GM12874 (cell line): ENCODE measurements at regions not wholly inside any gene's neighbourhood (a gene's known extent, or its start where the extent isn't known, plus 50 kb on each side); places are given as distances from the start of the nearest gene placed in this dataset.

Experiments
- TF ChIP-seq, protein P1 (sequence below): IDR thresholded peaks from 2 replicates; pipeline ENCODE4 v1.5.1; 2011; ENCODE audit warnings: low read depth, mild to moderate bottlenecking, control low read depth, low read length, moderate library complexity; ENCODE audit not compliant: insufficient read depth

DNA sequence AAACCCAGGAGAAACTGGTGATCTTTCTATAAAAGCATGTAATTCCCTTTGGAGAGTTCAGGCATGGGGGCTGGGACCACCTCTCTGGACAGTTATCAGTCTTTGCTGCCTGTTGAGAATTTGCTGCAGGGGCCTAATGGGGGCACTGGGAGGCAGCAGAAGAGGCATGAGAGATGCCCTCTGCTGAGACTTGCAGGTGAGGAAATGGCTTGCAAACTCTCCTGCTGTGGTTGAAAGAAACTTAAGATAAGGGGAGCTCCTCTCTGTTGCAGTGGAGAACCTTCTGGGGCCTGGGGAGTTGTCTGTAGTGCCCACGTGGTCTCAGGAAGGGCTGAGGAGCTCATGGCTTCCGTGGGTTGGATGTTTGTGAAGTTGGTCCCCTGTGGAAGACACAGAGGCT, 301.1 kb upstream of the FOXF1 start:
- TF ChIP-seq, protein P1, sequence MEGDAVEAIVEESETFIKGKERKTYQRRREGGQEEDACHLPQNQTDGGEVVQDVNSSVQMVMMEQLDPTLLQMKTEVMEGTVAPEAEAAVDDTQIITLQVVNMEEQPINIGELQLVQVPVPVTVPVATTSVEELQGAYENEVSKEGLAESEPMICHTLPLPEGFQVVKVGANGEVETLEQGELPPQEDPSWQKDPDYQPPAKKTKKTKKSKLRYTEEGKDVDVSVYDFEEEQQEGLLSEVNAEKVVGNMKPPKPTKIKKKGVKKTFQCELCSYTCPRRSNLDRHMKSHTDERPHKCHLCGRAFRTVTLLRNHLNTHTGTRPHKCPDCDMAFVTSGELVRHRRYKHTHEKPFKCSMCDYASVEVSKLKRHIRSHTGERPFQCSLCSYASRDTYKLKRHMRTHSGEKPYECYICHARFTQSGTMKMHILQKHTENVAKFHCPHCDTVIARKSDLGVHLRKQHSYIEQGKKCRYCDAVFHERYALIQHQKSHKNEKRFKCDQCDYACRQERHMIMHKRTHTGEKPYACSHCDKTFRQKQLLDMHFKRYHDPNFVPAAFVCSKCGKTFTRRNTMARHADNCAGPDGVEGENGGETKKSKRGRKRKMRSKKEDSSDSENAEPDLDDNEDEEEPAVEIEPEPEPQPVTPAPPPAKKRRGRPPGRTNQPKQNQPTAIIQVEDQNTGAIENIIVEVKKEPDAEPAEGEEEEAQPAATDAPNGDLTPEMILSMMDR, result no peak

DNA sequence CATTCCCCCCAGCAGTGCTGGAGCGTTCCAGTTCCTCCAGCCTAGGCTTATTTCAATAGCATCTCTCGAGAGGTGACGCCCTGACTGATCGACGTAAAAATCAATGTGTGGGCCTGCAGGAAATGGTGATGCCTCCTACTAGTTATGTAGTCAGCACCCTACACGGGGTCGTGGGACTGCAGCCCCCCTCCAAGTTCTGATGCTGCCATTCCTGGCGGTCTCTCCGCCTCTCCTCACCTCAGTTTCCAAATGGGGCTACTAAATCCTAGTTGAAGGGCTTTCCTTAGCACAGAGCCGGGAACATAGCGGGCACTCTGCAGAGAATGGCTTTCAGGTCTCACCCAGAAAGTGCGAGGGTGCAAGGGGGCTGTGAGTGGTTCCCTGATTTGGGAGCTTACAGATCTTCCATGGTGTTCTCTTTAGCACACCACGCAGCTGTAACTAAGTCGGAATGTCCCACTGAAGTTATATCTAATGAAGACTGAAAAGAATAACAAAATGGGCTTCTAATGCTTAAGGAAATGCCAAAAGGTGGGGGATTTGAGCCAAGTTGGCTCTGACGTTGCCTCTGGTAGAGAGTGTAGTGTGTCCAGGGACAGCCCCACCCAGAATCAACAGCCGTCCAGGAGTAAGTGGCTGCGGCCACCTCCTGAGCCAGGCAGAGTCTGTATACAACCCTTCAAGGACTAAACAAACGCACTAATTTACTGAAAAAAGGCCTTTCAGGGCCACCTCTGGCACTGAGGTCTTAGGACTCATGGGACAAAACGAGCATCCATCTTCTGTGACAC, 299.7 kb upstream of the FOXF1 start:
- TF ChIP-seq, protein P1, result no peak

DNA sequence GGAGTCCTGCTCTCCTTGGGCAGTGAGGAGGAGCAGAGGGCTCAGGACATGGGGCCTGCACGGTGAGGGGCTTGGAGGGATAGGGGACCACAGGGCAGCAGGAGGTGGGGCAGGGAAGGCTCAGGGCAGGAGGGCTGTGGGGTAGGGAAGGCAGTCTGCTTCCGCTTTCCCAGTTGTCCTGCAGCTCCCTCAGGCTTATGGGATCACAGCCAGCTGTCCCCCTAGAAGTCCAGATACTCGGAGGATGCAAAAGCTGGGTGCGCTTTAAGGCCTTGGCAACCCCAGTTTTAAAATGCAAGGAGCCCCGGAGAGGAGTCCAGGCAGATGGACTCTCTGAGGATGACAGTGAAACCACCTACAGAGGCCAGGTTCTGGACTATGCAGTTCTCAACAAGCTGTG, 299.1 kb upstream of the FOXF1 start:
- TF ChIP-seq, protein P1, result no peak

DNA sequence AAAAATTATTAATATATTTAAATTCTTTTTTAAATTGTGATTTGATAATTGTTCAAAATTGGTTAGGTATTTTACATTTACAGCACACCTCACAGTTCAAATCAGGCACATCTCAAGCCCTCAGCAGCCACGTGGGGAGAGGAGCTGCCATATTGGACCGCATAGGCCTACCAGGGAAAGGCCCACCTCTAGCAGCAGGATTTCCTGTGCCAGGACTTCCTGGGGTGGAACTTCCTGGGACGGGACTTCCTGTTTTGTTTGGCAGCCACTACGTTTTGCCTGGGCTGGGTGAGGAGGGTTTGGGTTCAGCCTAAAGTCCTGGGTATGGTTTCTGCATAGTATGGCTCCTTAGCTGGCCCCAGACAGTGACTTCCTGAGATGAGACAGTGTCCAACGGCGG, 298.5 kb upstream of the FOXF1 start:
- TF ChIP-seq, protein P1, result no peak

DNA sequence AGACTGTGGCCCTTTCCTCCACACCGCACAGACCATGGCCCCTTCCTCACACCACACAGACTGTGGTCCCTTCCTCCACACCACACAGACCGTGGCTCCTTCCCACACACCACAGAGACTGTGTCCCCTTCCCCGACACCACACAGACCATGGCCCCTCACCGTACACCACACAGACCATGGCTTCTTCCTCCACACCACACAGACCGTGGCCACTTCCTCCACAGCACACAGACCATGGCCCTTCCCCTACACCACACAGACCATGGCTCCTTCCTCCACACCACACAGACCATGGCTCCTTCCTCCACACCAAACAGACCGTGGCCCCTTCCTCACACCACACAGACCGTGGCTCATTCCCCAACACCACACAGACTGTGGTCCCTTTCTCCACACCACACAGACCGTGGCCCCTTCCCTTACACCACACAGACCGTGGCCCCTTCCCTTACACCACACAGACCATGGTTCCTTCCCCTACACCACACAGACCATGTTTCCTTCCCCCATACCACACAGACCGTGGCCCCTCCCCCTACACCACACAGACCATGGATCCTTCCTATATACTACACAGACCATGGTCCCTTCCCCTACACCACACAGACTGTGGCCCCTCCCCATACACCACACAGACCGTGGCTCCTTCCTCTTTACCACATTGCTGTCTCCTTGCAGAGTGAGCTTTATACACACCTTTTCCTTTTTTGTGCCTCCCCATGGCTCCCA, 297.5 kb upstream of the FOXF1 start:
- TF ChIP-seq, protein P1, result no peak

DNA sequence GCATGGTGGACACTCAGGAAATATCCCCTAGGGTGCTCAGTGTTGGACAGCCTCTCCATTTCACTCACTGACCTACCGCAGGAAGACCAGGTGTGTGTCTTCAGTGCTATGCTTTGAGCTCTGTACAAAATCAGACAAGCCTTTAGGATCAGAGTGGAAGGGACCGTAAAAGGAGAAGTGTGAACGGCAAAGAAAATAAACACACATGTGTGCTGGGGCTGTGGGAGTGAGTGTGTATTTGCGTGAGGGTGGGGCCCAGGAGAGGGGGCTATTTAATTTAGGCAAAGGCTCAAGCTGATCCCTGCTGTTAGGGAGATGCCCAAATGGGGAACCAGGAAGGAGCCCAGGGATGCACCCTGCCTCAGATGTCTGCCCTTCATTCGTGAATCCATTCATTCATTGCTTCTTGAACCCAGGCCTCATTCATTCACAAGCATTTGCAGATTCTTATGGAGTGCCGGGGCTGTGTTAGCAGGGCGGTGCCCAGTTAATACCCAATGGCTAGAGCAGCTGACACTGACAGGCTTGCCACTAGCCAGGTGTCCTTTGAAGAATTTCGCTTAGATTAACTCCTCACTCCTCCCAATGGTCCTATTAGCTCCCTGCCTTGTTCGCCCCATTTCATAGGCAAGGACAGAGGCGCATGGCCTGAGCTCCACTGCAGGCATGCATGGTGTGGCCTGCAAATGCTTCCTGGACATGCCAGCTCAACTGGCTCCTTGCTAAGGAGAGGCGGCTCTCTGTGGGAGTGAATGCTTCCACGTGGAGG, 296.7 kb upstream of the FOXF1 start:
- TF ChIP-seq, protein P1, result no peak
